NCI-H446 (cell line): ENCODE measurements at regions not wholly inside any gene's neighbourhood (a gene's known extent, or its start where the extent isn't known, plus 50 kb on each side); places are given as distances from the start of the nearest gene placed in this dataset.

Source experiments
- DNase-seq, 2 experiments: peaks; one replicate each; lab custom pipeline; 2025; lab: John Stamatoyannopoulos, UW

DNA sequence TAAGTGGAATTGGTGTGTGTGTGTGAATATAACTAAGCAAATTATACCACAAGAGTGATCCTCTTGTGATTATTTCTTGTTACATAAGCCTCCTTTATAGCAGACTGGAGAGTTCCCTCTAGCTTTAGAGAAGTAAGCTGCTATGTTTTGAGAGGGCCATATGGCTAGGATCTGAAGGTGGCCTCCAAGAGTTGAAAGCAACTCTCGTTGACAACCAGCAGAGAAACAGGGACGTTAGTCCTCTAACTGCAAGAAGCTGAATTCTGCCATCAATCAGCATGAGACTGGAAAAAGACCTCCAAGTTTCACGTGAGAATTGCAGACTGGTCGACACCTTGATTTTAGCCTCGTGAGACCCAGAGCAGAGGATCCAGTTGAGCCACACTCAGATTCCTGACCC lies 278.5 kb upstream of the ZNF717 start:
- no peak for DNase-seq

DNA sequence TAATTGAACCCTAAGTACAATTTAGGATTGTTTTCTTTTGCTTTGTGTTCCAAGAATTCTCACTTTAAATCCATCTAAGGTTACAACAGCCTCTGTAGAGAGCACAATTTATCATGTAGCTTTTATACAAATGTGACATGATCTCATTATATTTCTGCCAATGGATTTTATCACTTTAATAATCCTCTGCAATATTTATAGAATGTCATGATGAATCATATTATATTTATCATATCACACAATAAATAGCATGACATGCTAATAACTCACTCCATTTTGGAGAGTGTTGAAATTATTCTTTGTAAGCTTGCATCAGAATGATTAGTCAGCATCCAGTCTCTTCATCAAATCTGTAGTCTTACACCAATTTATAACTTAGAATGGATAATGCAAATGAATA lies 280.6 kb upstream of the ZNF717 start:
- no peak for DNase-seq

DNA sequence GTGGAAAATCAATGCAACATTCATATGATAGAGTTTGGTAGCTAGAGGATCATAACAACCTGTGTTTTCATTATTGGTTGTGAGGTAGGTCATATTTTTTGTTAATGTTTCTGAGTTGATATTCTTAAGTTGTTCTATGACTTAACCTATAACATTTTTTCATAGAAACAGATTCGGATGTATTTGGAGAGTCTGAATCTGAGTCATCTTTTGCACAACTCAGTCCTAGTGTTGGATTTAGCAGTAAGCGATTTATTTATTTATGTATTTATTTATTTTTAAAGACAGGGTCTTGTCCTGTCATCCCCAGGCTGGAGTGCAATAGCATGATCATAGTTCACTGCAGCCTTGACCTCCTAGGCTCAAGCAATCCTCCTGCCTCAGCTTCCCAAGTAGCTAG lies 292.8 kb upstream of the ZNF717 start:
- DNase-seq = no peak

DNA sequence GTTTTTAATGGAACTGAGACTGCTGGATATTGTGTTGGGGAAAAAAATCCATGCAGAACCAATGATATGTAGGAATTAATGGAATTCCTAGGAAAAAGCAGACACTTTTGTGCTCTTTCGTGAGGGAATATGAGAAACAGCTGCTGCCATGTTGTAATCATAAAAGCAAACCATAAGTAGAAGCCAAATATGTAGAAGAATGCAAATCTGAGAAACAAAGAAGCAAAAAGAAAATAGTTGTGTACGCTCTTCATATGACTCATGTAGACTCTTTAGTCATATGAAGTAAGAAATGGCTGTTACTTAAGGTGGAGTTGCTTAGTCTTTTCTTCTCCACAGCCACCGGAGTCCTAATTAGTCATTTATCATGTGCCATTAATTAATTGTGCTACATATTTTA lies 298.6 kb upstream of the ZNF717 start:
- no peak for DNase-seq

DNA sequence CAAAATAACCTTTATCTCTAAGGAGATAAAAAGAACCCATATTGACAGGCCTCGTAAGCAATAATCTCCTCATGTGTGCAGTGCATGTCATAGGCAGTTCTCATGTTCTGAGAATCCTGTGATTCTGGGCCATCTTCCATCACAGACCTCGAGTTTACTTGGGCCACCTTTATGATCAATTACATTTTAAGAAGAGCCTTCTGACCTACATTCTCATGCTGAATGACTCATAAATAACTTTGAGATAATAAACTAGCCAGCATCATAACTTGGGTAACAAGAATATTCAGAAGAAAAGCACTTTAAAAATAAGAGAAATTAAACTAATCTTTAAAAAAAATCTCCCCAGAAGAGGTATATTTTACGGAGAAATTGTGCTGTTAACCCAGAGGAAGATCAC lies 310.7 kb upstream of the ZNF717 start:
- DNase-seq = no peak

DNA sequence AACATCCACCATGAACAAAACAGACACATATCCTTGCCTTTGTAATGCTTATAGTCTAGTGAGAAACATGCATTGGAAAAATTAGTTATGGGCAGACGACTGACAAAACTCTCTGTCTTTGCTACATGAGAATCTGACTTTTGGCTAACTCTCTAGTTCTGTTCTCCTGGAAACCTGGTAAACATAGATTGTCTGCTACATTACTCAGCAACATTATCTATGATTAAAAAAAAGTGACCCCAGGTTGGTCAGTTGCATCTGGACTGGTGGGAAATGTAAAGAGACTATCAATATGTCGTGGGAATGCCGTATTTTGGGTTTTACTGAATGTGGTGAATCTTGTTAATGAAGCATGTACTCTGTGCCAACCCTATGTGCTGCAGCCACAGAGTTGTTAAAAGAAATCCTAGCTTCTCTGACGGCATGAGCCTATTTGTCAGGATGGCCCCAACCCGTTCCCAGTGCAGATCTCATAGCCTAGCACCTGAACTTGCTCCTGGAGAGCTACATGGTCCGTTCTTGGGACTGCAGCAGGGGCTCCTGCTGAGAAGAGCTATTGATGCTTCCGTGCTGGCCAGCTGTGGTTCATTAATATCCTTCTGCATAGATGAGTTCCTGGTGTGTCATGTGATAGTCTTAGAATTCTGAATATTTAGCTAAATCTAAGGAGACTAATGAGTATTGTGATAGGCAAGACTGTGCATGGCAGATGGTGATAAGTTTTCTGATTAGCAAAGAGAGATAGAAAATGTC lies 311.7 kb upstream of the ZNF717 start:
- no peak for DNase-seq

DNA sequence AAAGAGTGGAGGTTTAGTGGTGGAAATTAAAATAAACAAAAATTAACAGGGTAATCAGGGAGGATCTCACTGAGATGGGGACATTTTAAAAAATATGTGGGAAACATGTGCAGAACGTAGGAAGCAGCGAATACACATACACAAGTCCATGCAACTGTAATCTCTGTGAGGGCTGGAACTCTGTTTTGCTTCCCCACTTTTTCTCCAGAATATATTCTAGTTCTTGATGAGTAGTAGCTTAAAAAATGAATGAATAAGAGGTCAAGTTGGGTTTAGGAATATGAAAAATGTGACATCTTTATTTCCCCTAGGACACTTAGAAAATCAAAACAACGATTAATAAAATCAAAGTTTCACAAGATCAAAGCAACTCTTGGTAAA lies 312.2 kb upstream of the ZNF717 start:
- DNase-seq = no peak

DNA sequence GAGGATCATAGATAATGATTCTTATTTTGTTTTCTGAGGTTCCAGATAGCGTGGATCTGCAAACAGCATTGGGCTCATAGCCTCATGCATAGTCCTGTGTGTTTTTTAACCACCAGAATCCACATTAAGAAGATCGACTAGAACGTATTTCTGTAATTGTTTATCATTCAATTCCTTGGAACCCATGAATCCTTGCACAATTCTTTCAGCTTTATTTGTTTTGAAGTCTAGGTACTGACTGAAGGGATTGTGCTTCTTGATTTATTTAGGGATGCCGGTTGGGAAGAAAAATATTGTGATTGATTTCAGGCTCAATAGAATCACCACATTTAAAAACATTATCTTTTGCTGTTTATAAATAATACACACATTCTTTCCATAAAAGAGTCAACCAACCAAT lies 314.6 kb upstream of the ZNF717 start:
- no peak for DNase-seq

DNA sequence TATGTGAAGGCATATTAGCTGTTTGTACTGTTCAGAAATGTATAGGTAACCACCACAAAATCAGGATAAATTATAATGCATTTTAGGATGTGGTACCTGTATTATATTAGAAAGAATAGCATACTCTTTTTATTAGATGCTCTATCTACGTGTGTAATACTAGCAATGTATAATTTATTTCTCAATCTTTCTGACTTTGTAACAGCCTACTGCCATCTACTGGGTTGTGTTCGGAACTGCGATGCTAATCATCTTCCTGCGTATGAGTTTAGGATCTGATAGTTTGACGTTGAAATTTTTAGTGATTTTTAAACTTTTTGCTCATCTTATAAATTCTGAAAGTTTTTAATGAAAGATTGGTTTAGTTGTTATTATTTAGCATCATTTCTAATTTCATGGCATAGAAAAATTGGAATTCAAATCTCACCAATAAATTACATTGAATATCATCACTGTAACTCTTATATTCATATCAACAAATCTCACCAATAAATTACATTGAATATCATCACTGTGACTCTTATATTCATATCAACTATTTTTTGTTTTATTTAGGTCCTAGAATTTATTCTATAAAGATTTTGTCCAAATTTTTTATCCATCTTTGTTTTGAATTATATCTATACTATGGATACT lies 322.7 kb upstream of the ZNF717 start:
- DNase-seq = peak in 1 of 2 experiments; percentile 3

DNA sequence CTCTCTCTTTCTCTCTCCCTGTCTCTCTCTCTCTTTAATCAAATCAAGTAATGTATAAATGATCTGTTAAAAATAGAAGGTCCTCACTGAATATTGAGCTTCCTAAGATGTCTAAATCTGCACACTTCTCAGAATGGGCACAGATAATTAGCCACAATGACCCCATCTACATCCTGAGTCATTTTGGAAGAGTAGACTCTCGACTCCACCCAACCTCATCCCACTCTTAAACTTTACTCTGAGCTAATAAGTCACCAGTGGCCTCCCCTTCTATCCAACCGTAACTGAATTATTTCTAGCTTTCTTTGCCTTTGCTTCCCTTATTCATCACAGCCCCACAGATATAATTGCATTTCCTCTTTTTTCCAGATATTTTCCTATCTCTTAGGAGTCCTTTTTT lies 326.5 kb upstream of the ZNF717 start:
- no peak for DNase-seq

DNA sequence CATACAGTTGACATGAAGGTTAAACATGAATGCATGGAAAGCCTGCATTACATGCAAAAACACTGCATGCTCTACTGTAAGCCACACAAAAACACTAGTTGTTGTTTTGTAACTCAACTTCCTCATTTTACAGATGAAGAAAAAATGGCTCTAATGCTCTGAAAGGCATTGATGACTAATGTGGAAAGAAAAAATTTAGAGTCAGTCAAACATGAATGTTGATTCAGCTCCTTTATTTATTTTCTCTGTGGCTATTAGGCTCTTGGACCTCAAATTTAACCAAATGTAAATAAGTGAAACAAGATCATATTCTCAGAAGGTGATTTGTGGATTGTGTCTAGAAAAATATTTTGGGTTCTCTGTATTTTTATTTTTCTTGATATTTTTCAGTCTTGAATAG lies 336.7 kb upstream of the ZNF717 start:
- DNase-seq = no peak

DNA sequence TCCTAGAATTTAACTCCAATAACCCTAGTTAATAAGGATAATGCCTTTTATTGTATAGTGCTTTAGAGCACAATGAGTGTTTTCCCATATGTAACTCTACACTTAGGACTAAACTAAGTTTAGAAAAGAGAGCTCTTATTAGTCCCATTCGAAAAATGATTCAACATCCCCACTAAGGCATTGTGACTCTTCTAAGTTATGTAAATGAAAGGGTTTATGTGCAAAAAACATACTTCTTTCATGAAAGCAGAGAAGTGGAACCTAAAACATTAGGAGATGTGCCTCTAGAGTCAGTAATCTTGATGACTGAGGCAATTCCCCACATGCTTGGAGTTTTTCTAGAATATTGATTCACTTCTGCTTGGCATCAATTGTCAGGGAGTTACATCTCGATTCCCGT lies 344.1 kb upstream of the ZNF717 start:
- no peak for DNase-seq

DNA sequence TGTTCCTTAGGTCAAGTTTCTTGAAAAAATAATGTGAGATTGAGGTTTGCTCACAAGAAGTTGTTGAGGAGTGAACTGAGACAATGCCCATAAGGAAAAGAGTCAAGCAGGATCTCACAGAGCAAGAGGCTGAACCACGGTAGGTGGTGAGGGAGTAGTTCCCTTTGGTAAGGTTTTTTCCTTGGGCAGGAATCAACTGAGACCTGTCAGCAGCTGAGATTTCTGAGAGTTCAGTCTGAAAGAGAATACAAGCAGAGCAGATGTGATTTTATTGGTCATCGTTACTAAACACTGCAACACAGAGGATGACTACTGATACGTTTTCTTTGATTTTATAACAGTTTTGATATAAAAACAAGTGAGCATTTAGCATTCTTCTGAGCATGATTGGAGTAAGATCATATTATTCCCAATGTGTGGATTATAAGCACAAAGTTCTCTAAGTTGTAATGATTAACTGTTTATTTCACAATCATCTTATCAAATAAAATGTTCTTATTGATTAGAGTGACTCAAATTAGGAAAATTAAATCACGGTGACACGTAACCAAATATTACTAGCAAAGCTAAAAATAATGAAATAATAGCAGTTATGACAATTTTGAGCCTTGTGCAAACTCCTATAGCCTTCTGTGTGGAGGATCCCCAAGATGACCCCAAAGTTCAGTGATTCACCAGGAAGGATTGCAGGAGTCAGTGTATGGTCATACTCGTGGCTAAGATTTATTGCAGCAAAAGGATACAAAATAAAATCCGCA lies 346.2 kb upstream of the ZNF717 start:
- DNase-seq = no peak

DNA sequence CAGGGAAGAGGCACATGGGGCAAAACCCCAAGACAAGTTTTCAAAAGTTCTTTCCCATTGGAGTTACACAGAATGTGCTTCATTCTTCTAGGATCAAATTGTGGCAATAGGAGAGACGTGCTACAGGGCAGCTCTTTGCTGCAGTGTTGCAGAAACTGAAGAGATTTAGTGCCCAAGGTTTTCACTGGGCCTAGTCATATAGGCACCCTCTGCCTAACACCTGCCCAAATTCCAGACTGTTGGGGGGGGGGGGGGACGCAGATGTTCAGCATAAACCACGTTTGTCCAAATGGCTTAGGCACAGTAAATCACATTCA lies 346.8 kb upstream of the ZNF717 start:
- DNase-seq = no peak

DNA sequence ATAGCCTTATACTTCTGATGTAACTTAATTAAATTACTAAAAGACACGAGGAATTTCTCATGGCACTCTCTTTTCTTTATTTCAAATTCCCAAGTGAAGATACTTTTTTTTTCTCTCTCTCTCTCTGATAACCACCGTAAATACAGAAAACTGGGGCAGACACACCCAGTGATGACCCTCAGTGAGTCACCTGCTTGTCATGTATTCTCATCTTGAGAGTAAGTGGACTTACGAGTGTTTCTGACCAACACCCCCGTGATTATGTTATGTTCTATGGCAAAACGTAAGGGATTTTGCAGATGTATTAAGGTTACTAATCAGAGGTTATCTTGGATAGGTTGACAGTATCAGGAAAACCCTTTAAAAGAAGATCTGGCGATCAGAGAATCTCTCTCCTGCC lies 348.8 kb upstream of the ZNF717 start:
- DNase-seq = no peak

DNA sequence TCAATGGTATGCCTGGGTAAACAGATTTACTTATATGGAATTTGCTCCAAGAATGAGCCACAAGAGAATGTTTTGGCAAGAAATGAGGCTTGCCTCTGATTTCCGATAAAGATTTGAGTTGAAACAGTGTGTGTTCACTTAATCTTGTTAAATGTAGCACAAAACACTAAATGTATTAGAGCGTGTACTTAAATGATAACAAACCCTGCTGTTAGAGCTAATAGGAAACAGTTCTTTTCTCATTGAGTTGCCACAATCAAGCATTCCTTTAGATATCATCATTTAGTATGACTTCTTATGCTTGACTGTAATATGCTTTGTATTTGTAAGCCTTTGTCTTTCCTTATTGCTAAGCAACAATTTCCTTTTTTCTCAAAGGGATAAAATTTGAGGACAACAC lies 353.6 kb upstream of the ZNF717 start:
- no peak for DNase-seq

DNA sequence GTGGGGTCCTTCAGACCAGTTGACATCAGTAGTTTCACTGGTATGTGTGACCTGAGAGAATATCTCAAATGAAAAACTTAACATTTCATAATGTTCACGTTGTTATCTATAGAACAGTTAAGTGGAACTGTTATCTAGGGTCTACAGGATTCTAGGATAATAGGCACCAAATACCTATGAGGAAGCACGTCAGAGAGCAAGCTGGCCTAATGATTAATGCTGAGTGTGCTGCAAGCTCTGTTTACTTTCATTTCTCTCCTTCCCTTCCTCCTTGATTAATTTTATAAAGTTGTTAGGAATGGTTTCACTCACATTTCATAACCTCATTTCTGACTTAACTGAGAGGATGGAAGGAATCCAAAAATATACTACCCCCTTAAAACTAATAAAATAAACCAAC lies 362.5 kb upstream of the ZNF717 start:
- DNase-seq = no peak

DNA sequence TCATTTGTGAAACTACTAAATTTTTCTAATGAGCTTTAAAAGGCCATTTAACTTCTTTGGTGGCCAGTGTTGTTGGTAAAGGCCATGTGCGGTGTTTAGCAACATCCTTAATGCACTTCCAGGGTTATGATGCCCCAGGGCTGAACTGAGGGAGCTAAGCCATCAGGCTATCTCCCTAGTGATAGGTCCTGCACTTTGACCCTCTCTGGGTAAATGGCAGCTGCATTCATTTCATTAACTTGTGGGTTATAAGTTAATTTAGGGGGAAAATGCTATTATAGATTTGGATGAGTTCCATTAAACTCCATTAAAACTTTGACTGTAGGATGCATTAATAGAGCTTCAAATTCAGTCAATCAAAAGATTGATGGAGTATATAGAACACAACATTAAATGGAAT lies 366.7 kb upstream of the ZNF717 start:
- no peak for DNase-seq

DNA sequence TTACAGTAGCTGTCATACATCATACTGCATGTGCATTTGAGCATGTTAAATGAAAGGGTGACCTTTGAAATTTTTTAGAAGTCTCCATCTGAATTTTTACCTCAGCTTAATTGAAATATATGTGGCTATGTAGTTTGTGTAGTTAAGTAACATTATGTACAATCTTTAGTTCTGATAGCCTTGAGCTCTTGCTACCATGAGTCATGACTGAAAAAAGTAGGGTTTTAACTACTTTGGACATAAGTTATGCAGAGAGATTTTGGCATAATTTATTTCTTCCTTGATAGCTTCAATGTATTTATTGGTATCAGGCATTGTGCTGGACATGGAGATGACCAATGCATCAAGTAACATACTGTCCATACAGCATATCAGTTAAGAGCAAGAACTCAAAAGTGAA lies 376.5 kb upstream of the ZNF717 start:
- no peak for DNase-seq

DNA sequence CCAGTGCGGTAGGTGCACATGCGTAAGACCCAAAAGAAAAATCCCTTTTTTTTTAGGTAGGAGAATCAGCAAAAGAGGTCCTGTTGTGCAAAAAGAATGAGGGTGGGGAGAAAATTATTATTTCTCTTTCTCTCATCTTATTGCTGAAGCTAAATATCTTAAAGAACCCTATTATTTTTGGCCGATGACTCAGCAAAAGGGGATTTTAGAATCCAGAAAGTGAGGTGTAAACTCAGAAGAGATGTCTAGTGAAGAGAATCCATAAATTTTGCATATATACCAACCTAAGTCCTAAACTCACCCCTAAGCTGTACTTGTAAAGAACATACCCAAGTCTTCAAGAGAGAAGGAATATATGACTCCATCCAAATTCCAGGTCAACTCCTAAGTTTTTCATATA lies 386.3 kb upstream of the ZNF717 start:
- no peak for DNase-seq

DNA sequence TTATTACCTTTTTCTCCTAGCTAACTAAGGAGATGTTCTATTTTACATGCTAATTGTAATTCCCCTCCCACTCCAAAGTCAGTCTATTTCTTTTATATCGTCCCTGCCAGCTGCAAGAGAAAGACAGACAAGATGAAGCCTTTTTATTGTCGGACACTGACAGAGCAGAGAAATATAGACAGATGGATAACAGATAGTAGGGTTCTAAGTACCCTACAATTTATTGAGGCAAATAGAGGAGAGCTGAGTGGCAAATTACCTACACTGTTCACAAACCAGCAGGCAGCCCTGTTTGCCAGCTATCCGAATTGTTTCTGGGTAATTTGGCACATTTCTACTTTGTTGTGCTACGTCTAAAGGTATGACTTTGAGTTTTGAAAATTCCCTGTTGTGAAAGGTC lies 392.3 kb upstream of the ZNF717 start:
- no peak for DNase-seq

DNA sequence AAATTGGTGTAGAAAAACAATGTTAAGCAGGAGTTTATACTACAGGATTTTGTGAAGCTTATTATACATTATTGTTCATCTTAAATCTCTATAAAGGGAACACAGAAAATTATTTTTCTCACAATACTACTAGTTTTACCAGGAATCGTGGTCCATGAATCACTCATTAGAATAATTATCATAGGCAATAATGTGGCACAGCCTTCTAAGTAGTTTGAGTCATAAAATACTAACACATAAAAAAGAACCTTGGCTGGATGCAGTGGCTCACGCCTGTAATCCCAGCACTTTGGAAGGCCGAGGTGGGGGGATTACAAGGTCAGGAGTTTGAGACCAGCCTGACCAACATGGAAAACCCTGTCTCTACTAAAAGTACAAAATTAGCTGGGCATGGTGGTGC lies 393.1 kb upstream of the ZNF717 start:
- no peak for DNase-seq

DNA sequence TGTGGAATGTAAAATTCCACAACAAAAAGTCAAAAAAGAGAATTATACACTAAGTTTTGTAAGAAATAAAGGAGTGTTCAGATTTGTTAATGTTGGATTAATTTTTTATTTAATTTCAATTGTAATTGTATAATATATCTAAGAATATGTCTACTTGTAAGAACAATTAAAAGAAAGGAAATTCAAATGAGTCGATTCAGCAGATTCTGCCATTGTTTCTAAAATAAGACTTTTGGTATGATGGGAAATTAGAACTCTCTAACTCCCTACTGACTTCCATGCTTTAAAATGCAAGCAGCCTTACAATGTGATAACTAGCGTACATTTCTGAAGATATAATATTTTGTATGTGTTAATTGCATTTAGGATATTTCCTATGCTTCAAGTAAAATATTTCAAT lies 395.9 kb upstream of the ZNF717 start:
- DNase-seq = no peak

DNA sequence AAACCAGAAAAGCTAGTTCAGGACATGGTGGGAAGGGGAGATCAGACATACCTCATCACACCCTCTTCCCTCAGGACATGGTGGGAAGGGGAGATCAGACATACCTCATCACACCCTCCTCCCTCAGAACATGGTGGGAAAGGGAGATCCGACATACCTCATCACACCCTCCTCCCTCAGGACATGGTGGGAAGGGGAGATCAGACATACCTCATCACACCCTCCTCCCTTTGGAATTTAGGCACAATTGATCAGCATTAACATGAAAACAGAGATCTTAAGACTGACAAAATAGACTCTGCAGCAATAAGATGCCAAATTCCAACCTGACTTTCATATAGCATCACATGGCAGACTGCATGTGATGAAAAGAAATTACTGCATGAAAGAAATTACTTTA lies 412.7 kb upstream of the ZNF717 start:
- DNase-seq = no peak
